ENCODE measurements at regions not wholly inside any gene's neighbourhood (a gene's known extent, or its start where the extent isn't known, plus 50 kb on each side); places are given as distances from the start of the nearest gene placed in this dataset.

GRCh38 chr7:155138204-155138603 is 68.1 kb downstream of the HTR5A start:
- no peak for DNase-seq

- no peak for DNase-seq
Measured at GRCh38 chr7:155141562-155141961, 71.4 kb downstream of the HTR5A start.

- no peak for DNase-seq
Measured at GRCh38 chr7:155143381-155143780, 73.3 kb downstream of the HTR5A start.

GRCh38 chr7:155144371-155144770 is 74.2 kb downstream of the HTR5A start:
- no peak for DNase-seq

GRCh38 chr7:155145477-155146255 is 75.5 kb downstream of the HTR5A start:
- no peak for DNase-seq

- no peak for DNase-seq
Measured at GRCh38 chr7:155147172-155147571, 77.0 kb downstream of the HTR5A start.

- DNase-seq: no peak
Measured at GRCh38 chr7:155147624-155148023, 77.5 kb downstream of the HTR5A start.

- DNase-seq: no peak
Measured at GRCh38 chr7:155153676-155154075, 83.6 kb downstream of the HTR5A start.

- no peak for DNase-seq
Measured at GRCh38 chr7:155154586-155154985, 84.5 kb downstream of the HTR5A start.

- DNase-seq: no peak
Measured at GRCh38 chr7:155161690-155162089, 91.6 kb downstream of the HTR5A start.

- no peak for DNase-seq
Measured at GRCh38 chr7:155162422-155162821, 92.3 kb downstream of the HTR5A start.

GRCh38 chr7:155163696-155164095 is 93.6 kb downstream of the HTR5A start:
- no peak for DNase-seq

GRCh38 chr7:155164316-155164715 is 94.2 kb downstream of the HTR5A start:
- no peak for DNase-seq

GRCh38 chr7:155166108-155166507 is 96.0 kb downstream of the HTR5A start:
- DNase-seq: no peak

- DNase-seq: no peak
Measured at GRCh38 chr7:155166673-155167370, 96.7 kb downstream of the HTR5A start.

GRCh38 chr7:155167706-155168365 is 97.7 kb downstream of the HTR5A start:
- no peak for DNase-seq

GRCh38 chr7:155168597-155169480 is 98.7 kb downstream of the HTR5A start:
- DNase-seq: no peak

- no peak for DNase-seq
Measured at GRCh38 chr7:155169498-155170065, 99.5 kb downstream of the HTR5A start.

- no peak for DNase-seq
Measured at GRCh38 chr7:155170331-155170730, 100.2 kb downstream of the HTR5A start.

GRCh38 chr7:155172141-155172540 is 102.0 kb downstream of the HTR5A start:
- no peak for DNase-seq

- DNase-seq: no peak
Measured at GRCh38 chr7:155173905-155174304, 103.8 kb downstream of the HTR5A start.

- DNase-seq: no peak
Measured at GRCh38 chr7:155178096-155178495, 108.0 kb downstream of the HTR5A start.

- no peak for DNase-seq
Measured at GRCh38 chr7:155181768-155182167, 111.6 kb downstream of the HTR5A start.

Measured in femur (tissue), 1 donor.